Esophagus squamous epithelium (tissue), 4 donors: ENCODE measurements at regions not wholly inside any gene's neighbourhood (a gene's known extent, or its start where the extent isn't known, plus 50 kb on each side); places are given as distances from the start of the nearest gene placed in this dataset.

Experiments
- CTCF ChIP-seq, 6 experiments: fragments of 450-650 bp in 4 of 6; fragments of 200-600 bp in 2 of 6; sonication (generic) in 2 of 6; IDR thresholded peaks; one replicate each; pipeline ENCODE4 v1.5.1; 2016 to 2019; ENCODE audit warnings: antibody characterized with exemption in 6 of 6, mild to moderate bottlenecking in 4 of 6, moderate library complexity in 4 of 6
- POLR2A ChIP-seq, 4 donors: fragments of 450-650 bp; IDR thresholded peaks; one replicate each; pipeline ENCODE4 v1.6.1; 2017; ENCODE audit warnings: antibody characterized with exemption in 4 of 4, mild to moderate bottlenecking in 4 of 4, moderate library complexity in 3 of 4

- TF ChIP-seq CTCF (IDR thresholded peaks at IDR 0.05): no peak
- TF ChIP-seq POLR2A (IDR thresholded peaks at IDR 0.05): no peak
Measured at GRCh38 chr3:83863380-83863779, 1095.4 kb upstream of the CADM2 start.
